ENCODE measurements at regions not wholly inside any gene's neighbourhood (a gene's known extent, or its start where the extent isn't known, plus 50 kb on each side); places are given as distances from the start of the nearest gene placed in this dataset.
"Not testable (repeated sequence)": the region's sequence is repeated elsewhere in the genome, so short reads cannot be mapped to it uniquely, and the experiment has no call there.

GRCh38 chr16:59971264-59971663, 1237.1 kb upstream of the GOT2 start:
- ChIA-PET POLR2A (no interaction called here), CTCF (interaction anchor here (0.6 kb wide), 1 partner anchor 1083 kb away, joined by 3 read pairs; no protein-coding TSS in a partner anchor)

GRCh38 chr16:59964232-59964924, 1230.3 kb upstream of the GOT2 start:
- ChIA-PET POLR2A (no interaction called here), CTCF (no interaction called here)

- ChIA-PET POLR2A (no interaction called here), CTCF (no interaction called here)
Measured at GRCh38 chr16:59959311-59959710, 1225.2 kb upstream of the GOT2 start.

GRCh38 chr16:59950431-59950830, 1216.3 kb upstream of the GOT2 start:
- CTCF ChIA-PET = no interaction called here
- POLR2A ChIA-PET = no interaction called here

GRCh38 chr16:59944041-59944440, 1209.9 kb upstream of the GOT2 start:
- POLR2A ChIA-PET, CTCF ChIA-PET: not testable (repeated sequence)

GRCh38 chr16:59941594-59941993, 1207.5 kb upstream of the GOT2 start:
- CTCF ChIA-PET = no interaction called here

GRCh38 chr16:59920054-59920453, 1185.9 kb upstream of the GOT2 start:
- ChIA-PET POLR2A (no interaction called here), CTCF (no interaction called here)

More at GRCh38 chr16:59941594-59941993, 1207.5 kb upstream of the GOT2 start:
- POLR2A ChIA-PET = no interaction called here

GRCh38 chr16:59913666-59914065, 1179.5 kb upstream of the GOT2 start:
- ChIA-PET POLR2A (no interaction called here), CTCF (no interaction called here)

- CTCF ChIA-PET = no interaction called here
- POLR2A ChIA-PET = no interaction called here
Measured at GRCh38 chr16:59909262-59909661, 1175.1 kb upstream of the GOT2 start.

- ChIA-PET CTCF (no interaction called here), POLR2A (no interaction called here)
Measured at GRCh38 chr16:59907611-59908010, 1173.5 kb upstream of the GOT2 start.

GRCh38 chr16:59905606-59906005, 1171.5 kb upstream of the GOT2 start:
- POLR2A ChIA-PET = no interaction called here
- CTCF ChIA-PET = no interaction called here

- POLR2A ChIA-PET = no interaction called here
Measured at GRCh38 chr16:59905131-59905530, 1171.0 kb upstream of the GOT2 start.

GRCh38 chr16:59899940-59900339, 1165.8 kb upstream of the GOT2 start:
- ChIA-PET POLR2A (no interaction called here), CTCF (no interaction called here)

More at GRCh38 chr16:59905131-59905530, 1171.0 kb upstream of the GOT2 start:
- CTCF ChIA-PET = no interaction called here

GRCh38 chr16:59892376-59892775, 1158.3 kb upstream of the GOT2 start:
- POLR2A ChIA-PET = no interaction called here
- CTCF ChIA-PET = no interaction called here

GRCh38 chr16:59887856-59888255, 1153.7 kb upstream of the GOT2 start:
- POLR2A ChIA-PET = no interaction called here
- CTCF ChIA-PET = no interaction called here

- ChIA-PET CTCF (no interaction called here), POLR2A (no interaction called here)
Measured at GRCh38 chr16:59886021-59886420, 1151.9 kb upstream of the GOT2 start.

- POLR2A ChIA-PET = no interaction called here
- CTCF ChIA-PET = no interaction called here
Measured at GRCh38 chr16:59881376-59881775, 1147.3 kb upstream of the GOT2 start.

- CTCF ChIA-PET = no interaction called here
- POLR2A ChIA-PET = no interaction called here
Measured at GRCh38 chr16:59880611-59881010, 1146.5 kb upstream of the GOT2 start.

GRCh38 chr16:59878999-59879398, 1144.9 kb upstream of the GOT2 start:
- CTCF ChIA-PET = no interaction called here
- POLR2A ChIA-PET = no interaction called here

- ChIA-PET CTCF (no interaction called here), POLR2A (no interaction called here)
Measured at GRCh38 chr16:59878479-59878878, 1144.4 kb upstream of the GOT2 start.

GRCh38 chr16:59864981-59865666, 1131.0 kb upstream of the GOT2 start:
- ChIA-PET CTCF (no interaction called here), POLR2A (no interaction called here)

Measured in activated CD8-positive, alpha-beta memory T cell treated with anti-CD3 and anti-CD28 coated beads for 36 hours (primary cell).